ENCODE measurements at regions not wholly inside any gene's neighbourhood (a gene's known extent, or its start where the extent isn't known, plus 50 kb on each side); places are given as distances from the start of the nearest gene placed in this dataset.

DNA sequence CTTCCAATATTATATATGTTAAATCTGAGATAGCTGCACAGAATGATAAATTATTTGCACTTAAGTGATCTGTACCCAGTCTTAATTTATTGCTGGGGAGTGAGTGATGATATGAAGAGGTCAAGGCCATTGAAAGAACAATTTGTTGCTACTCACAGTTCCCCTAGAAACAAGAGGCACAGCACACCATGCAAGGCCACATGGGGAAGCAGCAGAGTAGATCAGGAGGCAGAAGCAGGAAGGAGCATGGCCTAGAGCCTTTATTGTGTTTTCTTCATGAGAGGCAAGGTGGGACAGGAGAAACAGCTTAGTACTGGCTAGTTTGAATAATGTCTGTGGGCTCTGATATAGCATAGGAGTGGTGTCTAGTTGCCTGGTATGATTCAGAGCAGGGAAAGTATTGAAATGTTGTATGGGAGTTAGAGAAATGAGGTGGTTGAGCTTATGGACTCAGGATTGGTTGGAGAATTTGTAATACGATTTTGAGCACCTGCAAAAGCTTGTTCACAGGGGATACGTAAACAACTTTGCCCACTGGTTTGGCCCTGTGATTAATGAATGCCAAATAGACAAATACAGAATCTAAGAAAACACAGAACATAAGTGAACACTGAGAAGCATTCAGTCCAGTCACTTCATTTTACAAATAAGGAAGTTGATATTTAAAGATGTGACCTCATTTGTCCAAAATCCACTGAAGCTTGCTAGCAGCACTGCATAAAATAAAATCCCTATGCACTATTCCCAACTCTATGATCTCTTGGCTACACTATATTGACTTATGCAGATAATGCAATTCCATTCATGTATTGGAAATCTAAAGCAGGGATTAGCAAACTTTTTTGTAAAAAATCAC, 71.7 kb downstream of the TMCO5A start:
- TF ChIP-seq POLR2AphosphoS5 (IDR thresholded peaks at IDR 0.05; ENCODE audit: low read depth, low read length) (no peak), RAD21 (IDR thresholded peaks at IDR 0.05; ENCODE audit: low read depth) (no peak), ELF1 (IDR thresholded peaks at IDR 0.05; ENCODE audit: borderline replicate concordance, low read depth) (no peak), ZFX (IDR thresholded peaks at IDR 0.05) (no peak), POLR2A (IDR thresholded peaks at IDR 0.05; ENCODE audit: borderline replicate concordance, extremely low read depth, insufficient read depth, insufficient read length) (no peak), EZH2 (IDR thresholded peaks at IDR 0.05) (no peak), JUND (IDR thresholded peaks at IDR 0.05) (no peak), EGR1 (IDR thresholded peaks at IDR 0.05; ENCODE audit: low read depth) (no peak), SRF (IDR thresholded peaks at IDR 0.05; ENCODE audit: low read depth) (no peak)
- TF ChIP-seq, protein P1, sequence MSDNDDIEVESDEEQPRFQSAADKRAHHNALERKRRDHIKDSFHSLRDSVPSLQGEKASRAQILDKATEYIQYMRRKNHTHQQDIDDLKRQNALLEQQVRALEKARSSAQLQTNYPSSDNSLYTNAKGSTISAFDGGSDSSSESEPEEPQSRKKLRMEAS (IDR thresholded peaks at IDR 0.05) = no peak
- TF ChIP-seq, protein P2, sequence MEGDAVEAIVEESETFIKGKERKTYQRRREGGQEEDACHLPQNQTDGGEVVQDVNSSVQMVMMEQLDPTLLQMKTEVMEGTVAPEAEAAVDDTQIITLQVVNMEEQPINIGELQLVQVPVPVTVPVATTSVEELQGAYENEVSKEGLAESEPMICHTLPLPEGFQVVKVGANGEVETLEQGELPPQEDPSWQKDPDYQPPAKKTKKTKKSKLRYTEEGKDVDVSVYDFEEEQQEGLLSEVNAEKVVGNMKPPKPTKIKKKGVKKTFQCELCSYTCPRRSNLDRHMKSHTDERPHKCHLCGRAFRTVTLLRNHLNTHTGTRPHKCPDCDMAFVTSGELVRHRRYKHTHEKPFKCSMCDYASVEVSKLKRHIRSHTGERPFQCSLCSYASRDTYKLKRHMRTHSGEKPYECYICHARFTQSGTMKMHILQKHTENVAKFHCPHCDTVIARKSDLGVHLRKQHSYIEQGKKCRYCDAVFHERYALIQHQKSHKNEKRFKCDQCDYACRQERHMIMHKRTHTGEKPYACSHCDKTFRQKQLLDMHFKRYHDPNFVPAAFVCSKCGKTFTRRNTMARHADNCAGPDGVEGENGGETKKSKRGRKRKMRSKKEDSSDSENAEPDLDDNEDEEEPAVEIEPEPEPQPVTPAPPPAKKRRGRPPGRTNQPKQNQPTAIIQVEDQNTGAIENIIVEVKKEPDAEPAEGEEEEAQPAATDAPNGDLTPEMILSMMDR (IDR thresholded peaks at IDR 0.05 in 2 of 3, conservative IDR thresholded peaks at IDR 0.05 in 1 of 3; ENCODE audit: borderline replicate concordance in 1 of 3, insufficient read depth in 1 of 3, low read depth in 2 of 3, low read length in 2 of 3) = no peak

Measured in HCT116 (cell line).